GM12878 (cell line): ENCODE measurements at regions not wholly inside any gene's neighbourhood (a gene's known extent, or its start where the extent isn't known, plus 50 kb on each side); places are given as distances from the start of the nearest gene placed in this dataset.

ENCODE experiments used
- ATAC-seq: fragments of 200-7000 bp; cut with Tn5 transposase; 3 replicates; pipeline ENCODE4 v1.9.1; 2020; ENCODE audit warnings: mild to moderate bottlenecking, moderate library complexity
- BruUV-seq: library from RNA; stranded (reverse); fragments of 400-500 nt; replicated peaks from 2 replicates; lab custom pipeline; 2021; lab: Mats Ljungman, UMichigan
- CTCF ChIA-PET: fragments of 300-600 bp; sonication (Branson Sonifier 250); formaldehyde crosslinking; extraction: SDS; loops from one replicate; lab custom pipeline; 2021; ENCODE audit warnings: inconsistent platforms; lab: Yijun Ruan, JAX
- POLR2A ChIA-PET: fragments of 350-600 bp; formaldehyde crosslinking; extraction: SDS; loops from one replicate; lab custom pipeline; 2021; ENCODE audit warnings: inconsistent platforms; lab: Charles Lee
- RAD21 ChIA-PET: fragments of 300-600 bp; sonication (Branson Sonifier 250); formaldehyde crosslinking; loops from one replicate; lab custom pipeline; 2023; ENCODE audit warnings: antibody characterized with exemption; ENCODE audit not compliant: unreplicated experiment; lab: Charles Lee
- SMC1A ChIA-PET: fragments of 300-600 bp; sonication (Branson Sonifier 250); formaldehyde crosslinking; loops from one replicate; lab custom pipeline; 2023; ENCODE audit not compliant: unreplicated experiment, uncharacterized antibody; lab: Charles Lee
- DNase-seq: peaks from one replicate; pipeline ENCODE4 v3.0.0-alpha.2; 2011; ENCODE audit warnings: low read depth, low spot score
- FAIRE-seq: peaks from 3 replicates; lab custom pipeline; 2011; peaks lifted over from hg19 to GRCh38; lab: Jason Lieb, UNC
- H2AFZ ChIP-seq: 2 replicates; pipeline ENCODE4 v1.6.0; 2011; ENCODE audit warnings: low read depth, low read length, control low read depth; ENCODE audit not compliant: control insufficient read depth
- H3K27ac ChIP-seq: 2 replicates; pipeline ENCODE4 v1.5.1; 2011; ENCODE audit warnings: control low read depth; ENCODE audit not compliant: control insufficient read depth, insufficient read depth
- H3K27me3 ChIP-seq, 2 experiments: replicated peaks in 1 of 2; 2 replicates each; pipeline versions ENCODE4 v1.6.0 to v1.6.1; 2011; ENCODE audit warnings: low read length in 1 of 2; ENCODE audit not compliant: control insufficient read depth in 2 of 2, insufficient read depth in 2 of 2
- H3K36me3 ChIP-seq, 2 experiments: 2 replicates each; pipeline ENCODE4 v1.5.1; 2011; ENCODE audit warnings: low read length in 1 of 2; ENCODE audit not compliant: control insufficient read depth in 2 of 2, insufficient read depth in 2 of 2
- H3K4me1 ChIP-seq: 2 replicates; pipeline ENCODE4 v1.6.1; 2011; ENCODE audit warnings: mild to moderate bottlenecking, low read length, moderate library complexity, mixed read lengths; ENCODE audit not compliant: control insufficient read depth, insufficient read depth
- H3K4me2 ChIP-seq: 2 replicates; pipeline ENCODE4 v1.6.0; 2011; ENCODE audit warnings: control low read depth; ENCODE audit not compliant: control insufficient read depth, insufficient read depth
- H3K4me3 ChIP-seq: fragments of 200-600 bp; sonication (generic); 2 replicates; pipeline ENCODE4 v1.5.1; 2016
- H3K79me2 ChIP-seq: 2 replicates; pipeline ENCODE4 v1.6.0; 2011; ENCODE audit warnings: low read length; ENCODE audit not compliant: control insufficient read depth, insufficient read depth
- H3K9ac ChIP-seq: 2 replicates; pipeline ENCODE4 v1.8.0; 2011; ENCODE audit warnings: low read length, control low read depth, mixed read lengths; ENCODE audit not compliant: control insufficient read depth, insufficient read depth
- H3K9me3 ChIP-seq: replicated peaks from 3 replicates; pipeline ENCODE4 v1.5.1; 2011; ENCODE audit warnings: mild to moderate bottlenecking, low read length; ENCODE audit not compliant: control insufficient read depth, insufficient read depth
- H4K20me1 ChIP-seq: 2 replicates; pipeline ENCODE4 v1.6.0; 2011; ENCODE audit not compliant: control insufficient read depth, insufficient read depth
- BCL3 ChIP-seq: IDR thresholded peaks from 2 replicates; pipeline ENCODE4 v1.6.1; 2011; ENCODE audit warnings: borderline replicate concordance, low read depth, mild to moderate bottlenecking, moderate library complexity, low read length; ENCODE audit not compliant: insufficient read depth, poor library complexity, severe bottlenecking
- BHLHE40 ChIP-seq, 2 experiments: fragments of 450-650 bp in 1 of 2; IDR thresholded peaks; 2 replicates each; pipeline ENCODE4 v1.6.1; 2011 to 2017; ENCODE audit warnings: low read depth in 2 of 2, borderline replicate concordance in 1 of 2, improper control_type of control experiment in 1 of 2, low read length in 1 of 2, mild to moderate bottlenecking in 1 of 2
- CTCF ChIP-seq, 3 experiments: IDR thresholded peaks in 2 of 3; conservative IDR thresholded peaks in 1 of 3; 2 replicates each; pipeline ENCODE4 v1.5.1; 2011; ENCODE audit warnings: low read depth in 3 of 3, low read length in 3 of 3, mild to moderate bottlenecking in 3 of 3, control low read depth in 2 of 3, moderate library complexity in 2 of 3, inconsistent platforms in 1 of 3, mixed read lengths in 1 of 3; ENCODE audit not compliant: control insufficient read depth in 2 of 3, insufficient read depth in 1 of 3; ENCODE audit errors: extremely low read depth in 1 of 3
- ELK1 ChIP-seq: IDR thresholded peaks from 2 replicates; pipeline ENCODE4 v1.6.1; 2012; ENCODE audit warnings: low read depth, low read length, improper control_type of control experiment
- ESRRA ChIP-seq: IDR thresholded peaks from 2 replicates; pipeline ENCODE4 v1.6.1; 2012; ENCODE audit warnings: mild to moderate bottlenecking, low read length, improper control_type of control experiment
- HSF1 ChIP-seq: fragments of 150-350 bp; IDR thresholded peaks from 2 replicates; pipeline ENCODE4 v1.6.1; 2014; ENCODE audit warnings: mild to moderate bottlenecking, low read depth, low read length
- KDM1A ChIP-seq: fragments of 200-600 bp; sonication (generic); IDR thresholded peaks from 2 replicates; pipeline ENCODE4 v1.6.1; 2016; ENCODE audit warnings: borderline replicate concordance
- MTA2 ChIP-seq: fragments of 450-650 bp; IDR thresholded peaks from 2 replicates; pipeline ENCODE4 v1.6.1; 2016; ENCODE audit warnings: low read depth, mild to moderate bottlenecking, moderate library complexity
- MXI1 ChIP-seq: fragments of 150-350 bp; IDR thresholded peaks from 2 replicates; pipeline ENCODE4 v1.6.1; 2011; ENCODE audit warnings: low read depth, mild to moderate bottlenecking, inconsistent platforms, low read length, improper control_type of control experiment
- NFYB ChIP-seq: IDR thresholded peaks from 2 replicates; pipeline ENCODE4 v1.6.1; 2011; ENCODE audit warnings: low read depth, mild to moderate bottlenecking, low read length, improper control_type of control experiment, moderate library complexity; ENCODE audit not compliant: insufficient read depth
- RFX5 ChIP-seq: IDR thresholded peaks from 2 replicates; pipeline ENCODE4 v1.6.1; 2011; ENCODE audit warnings: low read depth, low read length, improper control_type of control experiment
- RUNX3 ChIP-seq: IDR thresholded peaks from 2 replicates; pipeline ENCODE4 v1.6.1; 2012; ENCODE audit warnings: low read length, inconsistent platforms
- SREBF2 ChIP-seq: IDR thresholded peaks from 2 replicates; pipeline ENCODE4 v1.6.1; 2012; ENCODE audit warnings: mild to moderate bottlenecking, low read length
- ZBTB4 ChIP-seq: fragments of 450-650 bp; formaldehyde crosslinking; IDR thresholded peaks from 2 replicates; pipeline ENCODE4 v1.4.0; 2022; ENCODE audit warnings: mild to moderate bottlenecking, moderate library complexity
- WGBS: methylation state at CpG from one replicate; pipeline ENCODE4 v1.1.6; 2016; ENCODE audit warnings: low lambda C conversion rate; ENCODE audit not compliant: insufficient replicate concordance, insufficient coverage; ENCODE audit errors: missing lambda C conversion rate; 5-methylcytosine and 5-hydroxymethylcytosine counted together
- in situ Hi-C: fragments of 300-500 bp; cut with MboI; formaldehyde crosslinking; loops from 9 replicates; pipeline ENCODE4 v1.14.3; 2018; ENCODE audit warnings: mixed read lengths
- intact Hi-C: fragments of 100-400 bp; cut with micrococcal nuclease; formaldehyde crosslinking; loops from one replicate; pipeline ENCODE4 v1.14.2; 2022; ENCODE audit not compliant: unreplicated experiment

- intact Hi-C loops = no loop called here
- no peak for FAIRE-seq
- CTCF ChIA-PET = no interaction called here
- TF ChIP-seq RFX5 (no peak), ELK1 (no peak), RUNX3 (no peak), BHLHE40 (IDR thresholded peaks at IDR 0.05; ENCODE audit: borderline replicate concordance in 1 of 2, low read depth in 2 of 2, low read length in 1 of 2) (no peak), ESRRA (no peak), MTA2 (no peak), MXI1 (no peak), SREBF2 (no peak), ZBTB4 (CRISPR knock-in tag) (no peak), BCL3 (no peak), NFYB (no peak), CTCF (IDR thresholded peaks at IDR 0.05 in 2 of 3, conservative IDR thresholded peaks at IDR 0.05 in 1 of 3; ENCODE audit: control insufficient read depth in 2 of 3, extremely low read depth in 1 of 3, insufficient read depth in 1 of 3, low read depth in 3 of 3, low read length in 3 of 3) (no peak), KDM1A (no peak), HSF1 (no peak)
These were observed 572.7 kb upstream of the CDH5 start for GRCh38 chr16:65793781-65794180.

More at GRCh38 chr16:65793781-65794180, 572.7 kb upstream of the CDH5 start:
- H3K27ac ChIP-seq = no peak overlapping the region
- no peak for DNase-seq
- SMC1A ChIA-PET = no interaction called here
- RAD21 ChIA-PET = no interaction called here
- H3K9ac ChIP-seq = no peak overlapping the region
- POLR2A ChIA-PET = no interaction called here
- no peaks in the 10 kb centered on the region for H3K27me3 ChIP-seq
- in situ Hi-C loops = no loop called here
- ATAC-seq = no peak
- H3K4me2 ChIP-seq = no peak overlapping the region
- no peaks in the 10 kb centered on the region for H3K36me3 ChIP-seq
- 0% methylated on average over 3 of the region's 3 CpGs for WGBS
- H3K4me3 ChIP-seq = no peak overlapping the region
- no peaks in the 10 kb centered on the region for H3K79me2 ChIP-seq
- no peaks in the 10 kb centered on the region for H3K4me1 ChIP-seq
- no peak overlapping the region for H2AFZ ChIP-seq
- no TSS peak for BruUV-seq
- no peaks in the 10 kb centered on the region for H3K9me3 ChIP-seq
- no peaks in the 10 kb centered on the region for H4K20me1 ChIP-seq
